ENCODE measurements at regions not wholly inside any gene's neighbourhood (a gene's known extent, or its start where the extent isn't known, plus 50 kb on each side); places are given as distances from the start of the nearest gene placed in this dataset.

- no peaks in the 10 kb centered on the region for H3K36me3 ChIP-seq (ENCODE audit: control insufficient read depth, insufficient read depth, low read length)
- no peak for DNase-seq (ENCODE audit: low read depth)
- H3K27me3 ChIP-seq (ENCODE audit: control insufficient read depth, insufficient read depth, low read length): no peaks in the 10 kb centered on the region
- H3K4me3 ChIP-seq (ENCODE audit: low read depth, low read length): no peak overlapping the region
- TF ChIP-seq CTCF (IDR thresholded peaks at IDR 0.05; ENCODE audit: insufficient read depth, low read length, severe bottlenecking): no peak
- no peak for FAIRE-seq
These were observed 747.1 kb upstream of the ADGRB3 start for GRCh38 chr6:67887747-67888545.

GRCh38 chr6:67887419-67887746 is 747.7 kb upstream of the ADGRB3 start:
- DNase-seq (ENCODE audit: low read depth) (no peak), FAIRE-seq (no peak)
- TF ChIP-seq CTCF (IDR thresholded peaks at IDR 0.05; ENCODE audit: insufficient read depth, low read length, severe bottlenecking): no peak
- H3K4me3 ChIP-seq (ENCODE audit: low read depth, low read length): no peak overlapping the region
- H3K27me3 ChIP-seq (ENCODE audit: control insufficient read depth, insufficient read depth, low read length): no peaks in the 10 kb centered on the region
- H3K36me3 ChIP-seq (ENCODE audit: control insufficient read depth, insufficient read depth, low read length): no peaks in the 10 kb centered on the region

GRCh38 chr6:67886840-67887292 is 748.2 kb upstream of the ADGRB3 start:
- no peak for TF ChIP-seq CTCF (IDR thresholded peaks at IDR 0.05; ENCODE audit: insufficient read depth, low read length, severe bottlenecking)
- DNase-seq (ENCODE audit: low read depth): no peak
- H3K27me3 ChIP-seq (ENCODE audit: control insufficient read depth, insufficient read depth, low read length): no peaks in the 10 kb centered on the region
- H3K4me3 ChIP-seq (ENCODE audit: low read depth, low read length): no peak overlapping the region
- no peak for FAIRE-seq
- no peaks in the 10 kb centered on the region for H3K36me3 ChIP-seq (ENCODE audit: control insufficient read depth, insufficient read depth, low read length)

- TF ChIP-seq CTCF (IDR thresholded peaks at IDR 0.05; ENCODE audit: insufficient read depth, low read length, severe bottlenecking): no peak
- no peaks in the 10 kb centered on the region for H3K27me3 ChIP-seq (ENCODE audit: control insufficient read depth, insufficient read depth, low read length)
- no peaks in the 10 kb centered on the region for H3K36me3 ChIP-seq (ENCODE audit: control insufficient read depth, insufficient read depth, low read length)
- no peak for FAIRE-seq
- no peak overlapping the region for H3K4me3 ChIP-seq (ENCODE audit: low read depth, low read length)
- no peak for DNase-seq (ENCODE audit: low read depth)
These were observed 748.9 kb upstream of the ADGRB3 start for GRCh38 chr6:67886036-67886707.

- H3K4me3 ChIP-seq (ENCODE audit: low read depth, low read length): no peak overlapping the region
- no peak for FAIRE-seq
- no peaks in the 10 kb centered on the region for H3K36me3 ChIP-seq (ENCODE audit: control insufficient read depth, insufficient read depth, low read length)
- DNase-seq (ENCODE audit: low read depth): no peak
- no peaks in the 10 kb centered on the region for H3K27me3 ChIP-seq (ENCODE audit: control insufficient read depth, insufficient read depth, low read length)
- TF ChIP-seq CTCF (IDR thresholded peaks at IDR 0.05; ENCODE audit: insufficient read depth, low read length, severe bottlenecking): no peak
These were observed 749.7 kb upstream of the ADGRB3 start for GRCh38 chr6:67885081-67886033.

Data from bronchial epithelial cell (primary cell).